Endothelial cell of umbilical vein (primary cell): ENCODE measurements at regions not wholly inside any gene's neighbourhood (a gene's known extent, or its start where the extent isn't known, plus 50 kb on each side); places are given as distances from the start of the nearest gene placed in this dataset.

Experiments
- BruUV-seq: library from RNA; stranded (reverse); fragments of 400-500 nt; replicated peaks from 2 replicates; lab custom pipeline; 2021; lab: Mats Ljungman, UMichigan
- CTCF ChIA-PET: fragments of 300-600, 350-600 bp; sonication (Branson Sonifier 250); formaldehyde crosslinking; loops from one replicate; lab custom pipeline; 2021; ENCODE audit warnings: antibody characterized with exemption, inconsistent platforms; lab: Charles Lee
- POLR2A ChIA-PET: fragments of 300-600, 350-600 bp; sonication (Branson Sonifier 250); formaldehyde crosslinking; loops from one replicate; lab custom pipeline; 2021; ENCODE audit warnings: antibody characterized with exemption, inconsistent platforms; lab: Charles Lee
- DNase-seq: peaks from one replicate; pipeline ENCODE4 v3.0.0-alpha.2; 2011; ENCODE audit warnings: low read depth, low spot score
- FAIRE-seq: peaks from 2 replicates; lab custom pipeline; 2011; peaks lifted over from hg19 to GRCh38; lab: Jason Lieb, UNC
- H2AFZ ChIP-seq: 2 replicates; pipeline ENCODE4 v1.6.0; 2012; ENCODE audit warnings: low read depth, low read length, control low read depth, inconsistent platforms
- H3K27ac ChIP-seq: 2 replicates; pipeline ENCODE4 v1.5.1; 2011; ENCODE audit warnings: low read depth, mild to moderate bottlenecking, control low read depth, low read length, moderate library complexity; ENCODE audit not compliant: insufficient read depth
- H3K27me3 ChIP-seq, 2 experiments: 2 replicates each; pipeline versions ENCODE4 v1.6.0 to v1.6.1; 2011; ENCODE audit warnings: low read length in 2 of 2, mixed read lengths in 1 of 2; ENCODE audit not compliant: control insufficient read depth in 2 of 2, insufficient read depth in 2 of 2
- H3K36me3 ChIP-seq, 2 experiments: 2 replicates in 1 of 2; 3 replicates in 1 of 2; pipeline ENCODE4 v1.5.1; 2011; ENCODE audit warnings: low read length in 2 of 2, mild to moderate bottlenecking in 1 of 2, moderate library complexity in 1 of 2; ENCODE audit not compliant: control insufficient read depth in 2 of 2, insufficient read depth in 2 of 2; ENCODE audit errors: extremely low read depth in 1 of 2
- H3K4me1 ChIP-seq: 3 replicates; pipeline ENCODE4 v1.5.1; 2011; ENCODE audit warnings: mild to moderate bottlenecking, low read length; ENCODE audit not compliant: control insufficient read depth, insufficient read depth; ENCODE audit errors: extremely low read depth
- H3K4me2 ChIP-seq: 2 replicates; pipeline ENCODE4 v1.6.1; 2011; ENCODE audit warnings: low read length, control low read depth, mixed read lengths; ENCODE audit not compliant: insufficient read depth
- H3K4me3 ChIP-seq, 3 experiments: fragments of 200-600 bp in 1 of 3; sonication (generic), shearing (Covaris generic) in 1 of 3; replicated peaks in 1 of 3; 2 replicates each; pipeline ENCODE4 v1.5.1; 2011 to 2016; ENCODE audit warnings: control low read depth in 3 of 3, low read length in 3 of 3, mild to moderate bottlenecking in 2 of 3, inconsistent platforms in 1 of 3, low read depth in 1 of 3, moderate library complexity in 1 of 3; ENCODE audit not compliant: insufficient read depth in 1 of 3
- H3K79me2 ChIP-seq: 2 replicates; pipeline ENCODE4 v1.6.0; 2012; ENCODE audit warnings: low read length, inconsistent platforms; ENCODE audit not compliant: control insufficient read depth, insufficient read depth
- H3K9ac ChIP-seq: replicated peaks from 2 replicates; pipeline ENCODE3; 2011; ENCODE audit warnings: low read length, control low read depth; ENCODE audit not compliant: insufficient read depth; ENCODE audit errors: extremely low read depth
- H3K9me1 ChIP-seq: replicated peaks from 3 replicates; pipeline ENCODE4 v1.6.0; 2011; ENCODE audit warnings: mild to moderate bottlenecking, low read length; ENCODE audit not compliant: control insufficient read depth, insufficient read depth; ENCODE audit errors: extremely low read depth
- H3K9me3 ChIP-seq: replicated peaks from 2 replicates; pipeline ENCODE4 v1.5.1; 2012; ENCODE audit warnings: low read length, inconsistent platforms; ENCODE audit not compliant: control insufficient read depth, insufficient read depth
- H4K20me1 ChIP-seq: replicated peaks from 2 replicates; pipeline ENCODE3; 2011; ENCODE audit warnings: mild to moderate bottlenecking, low read length; ENCODE audit not compliant: control insufficient read depth, insufficient read depth; ENCODE audit errors: extremely low read depth
- POLR2A ChIP-seq: IDR thresholded peaks from 2 replicates; pipeline ENCODE4 v1.6.1; 2012; ENCODE audit warnings: low read depth, mild to moderate bottlenecking, control low read depth, low read length
- dilution Hi-C: fragments of 300-500 bp; cut with MboI; formaldehyde crosslinking; loops from one replicate; pipeline ENCODE4 v1.15.0; 2019; ENCODE audit warnings: low sequenced_read_pairs; ENCODE audit not compliant: extremely low pct_ligation_motif_present
- intact Hi-C: fragments of 100-400 bp; cut with micrococcal nuclease; formaldehyde crosslinking; loops from one replicate; pipeline ENCODE4 v1.10.0; 2022
- TF ChIP-seq, protein P1 (sequence below), 2 donors: IDR thresholded peaks; 1 replicate in 1 of 2; 2 replicates in 1 of 2; pipeline ENCODE4 v1.5.1; 2011; ENCODE audit warnings: low read length in 2 of 2, mild to moderate bottlenecking in 2 of 2, moderate library complexity in 2 of 2, control low read depth in 1 of 2, inconsistent platforms in 1 of 2, low read depth in 1 of 2; ENCODE audit not compliant: insufficient read depth in 1 of 2; ENCODE audit errors: extremely low read depth in 1 of 2

DNA sequence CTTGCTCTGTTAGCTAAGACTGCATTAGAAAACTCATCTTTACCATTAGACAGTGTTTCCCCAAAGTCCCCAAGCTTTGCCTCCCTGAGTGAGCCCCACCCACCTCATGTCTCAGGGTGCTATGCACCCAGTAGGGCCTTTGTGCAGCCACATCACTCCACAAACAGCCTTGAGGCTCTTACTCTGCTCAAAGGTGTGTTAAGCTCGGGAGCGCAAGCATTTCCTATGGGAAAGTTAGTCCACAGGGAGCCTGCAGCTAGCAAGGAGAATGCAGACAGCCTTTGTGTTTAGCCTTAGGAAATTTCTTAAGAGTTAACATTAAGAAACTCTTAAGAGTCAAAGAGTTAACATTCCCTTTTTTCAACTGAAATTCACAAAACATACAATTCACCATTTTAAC is 278.8 kb downstream of the AJAP1 start:
- no peak overlapping the region for H3K27ac ChIP-seq
- ChIA-PET POLR2A (no interaction called here), CTCF (no interaction called here)
- no peaks in the 10 kb centered on the region for H3K4me1 ChIP-seq
- dilution Hi-C loops (no loop called here), intact Hi-C loops (no loop called here)
- no peak overlapping the region for H3K9ac ChIP-seq
- no peak for TF ChIP-seq POLR2A
- TF ChIP-seq, protein P1, sequence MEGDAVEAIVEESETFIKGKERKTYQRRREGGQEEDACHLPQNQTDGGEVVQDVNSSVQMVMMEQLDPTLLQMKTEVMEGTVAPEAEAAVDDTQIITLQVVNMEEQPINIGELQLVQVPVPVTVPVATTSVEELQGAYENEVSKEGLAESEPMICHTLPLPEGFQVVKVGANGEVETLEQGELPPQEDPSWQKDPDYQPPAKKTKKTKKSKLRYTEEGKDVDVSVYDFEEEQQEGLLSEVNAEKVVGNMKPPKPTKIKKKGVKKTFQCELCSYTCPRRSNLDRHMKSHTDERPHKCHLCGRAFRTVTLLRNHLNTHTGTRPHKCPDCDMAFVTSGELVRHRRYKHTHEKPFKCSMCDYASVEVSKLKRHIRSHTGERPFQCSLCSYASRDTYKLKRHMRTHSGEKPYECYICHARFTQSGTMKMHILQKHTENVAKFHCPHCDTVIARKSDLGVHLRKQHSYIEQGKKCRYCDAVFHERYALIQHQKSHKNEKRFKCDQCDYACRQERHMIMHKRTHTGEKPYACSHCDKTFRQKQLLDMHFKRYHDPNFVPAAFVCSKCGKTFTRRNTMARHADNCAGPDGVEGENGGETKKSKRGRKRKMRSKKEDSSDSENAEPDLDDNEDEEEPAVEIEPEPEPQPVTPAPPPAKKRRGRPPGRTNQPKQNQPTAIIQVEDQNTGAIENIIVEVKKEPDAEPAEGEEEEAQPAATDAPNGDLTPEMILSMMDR (IDR thresholded peaks at IDR 0.05; ENCODE audit: extremely low read depth in 1 of 2, insufficient read depth in 1 of 2, low read depth in 1 of 2, low read length in 2 of 2) = no peak
- H3K36me3 ChIP-seq = no peaks in the 10 kb centered on the region
- no peak overlapping the region for H3K4me2 ChIP-seq
- no peak overlapping the region for H2AFZ ChIP-seq
- no peaks in the 10 kb centered on the region for H3K27me3 ChIP-seq
- no peaks in the 10 kb centered on the region for H3K79me2 ChIP-seq
- no peaks in the 10 kb centered on the region for H3K9me1 ChIP-seq
- H3K4me3 ChIP-seq = no peak overlapping the region
- no peak for DNase-seq
- no peak for FAIRE-seq
- H4K20me1 ChIP-seq = no peaks in the 10 kb centered on the region
- BruUV-seq = no TSS peak
- peaks cover 9% of the 10 kb centered on the region for H3K9me3 ChIP-seq

DNA sequence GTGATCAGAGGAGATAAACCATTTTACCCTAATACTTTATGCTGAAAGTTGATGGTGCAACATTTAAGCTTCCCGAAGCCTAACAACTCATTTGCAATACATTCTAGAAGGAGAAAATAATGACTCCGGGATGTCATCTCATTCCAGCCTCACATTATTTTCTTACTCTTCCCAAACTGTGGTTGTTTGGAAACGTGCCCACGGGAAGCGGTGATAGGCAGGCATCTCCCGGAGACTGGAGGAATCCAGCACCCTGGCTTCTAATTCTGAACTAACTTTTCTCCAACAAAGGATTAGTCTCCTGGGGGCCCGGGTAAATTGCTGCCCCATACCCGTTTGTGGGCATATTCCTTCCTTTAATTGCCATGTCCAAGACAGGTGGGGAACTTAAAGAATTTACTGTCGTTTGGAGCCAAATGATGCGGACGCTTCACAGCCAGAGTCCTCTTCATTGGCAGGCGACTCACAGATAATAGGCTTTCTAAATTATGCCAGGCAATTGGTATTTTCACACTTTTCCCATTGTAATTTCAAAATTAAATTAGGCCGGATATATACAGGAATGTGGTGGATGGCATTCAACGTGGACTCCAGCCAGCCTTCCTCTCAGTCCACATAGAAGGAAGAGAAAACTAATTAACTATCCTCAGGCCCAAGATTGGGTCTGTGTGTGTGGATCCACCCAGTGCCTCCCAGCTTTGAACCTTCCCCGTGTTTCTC is 278.1 kb downstream of the AJAP1 start:
- H3K4me2 ChIP-seq = no peak overlapping the region
- no peaks in the 10 kb centered on the region for H3K36me3 ChIP-seq
- CTCF ChIA-PET = no interaction called here
- DNase-seq (no peak), FAIRE-seq (no peak)
- peaks cover 9% of the 10 kb centered on the region for H3K9me3 ChIP-seq
- H3K79me2 ChIP-seq = no peaks in the 10 kb centered on the region
- no peaks in the 10 kb centered on the region for H3K27me3 ChIP-seq
- no peak overlapping the region for H3K9ac ChIP-seq
- POLR2A ChIA-PET = no interaction called here
- H4K20me1 ChIP-seq = no peaks in the 10 kb centered on the region
- no TSS peak for BruUV-seq
- no peak overlapping the region for H3K27ac ChIP-seq
- no peaks in the 10 kb centered on the region for H3K4me1 ChIP-seq
- H3K4me3 ChIP-seq = no peak overlapping the region
- dilution Hi-C loops = no loop called here
- H2AFZ ChIP-seq = no peak overlapping the region
- H3K9me1 ChIP-seq = no peaks in the 10 kb centered on the region
- intact Hi-C loops = no loop called here
- TF ChIP-seq, protein P1 (IDR thresholded peaks at IDR 0.05; ENCODE audit: extremely low read depth in 1 of 2, insufficient read depth in 1 of 2, low read depth in 1 of 2, low read length in 2 of 2) = no peak
